Cardiac fibroblast (primary cell): ENCODE measurements at regions not wholly inside any gene's neighbourhood (a gene's known extent, or its start where the extent isn't known, plus 50 kb on each side); places are given as distances from the start of the nearest gene placed in this dataset.
"Not testable (repeated sequence)": the region's sequence is repeated elsewhere in the genome, so short reads cannot be mapped to it uniquely, and the experiment has no call there.

Experiments used
- DNase-seq, 2 donors: peaks; one replicate each; pipeline versions ENCODE4 v3.0.0 to v3.0.0-alpha.2; 2010; ENCODE audit warnings: low read depth in 2 of 2
- H3K4me3 ChIP-seq, 2 donors: replicated peaks in 1 of 2; 1 replicate in 1 of 2; 2 replicates in 1 of 2; pipeline ENCODE4 v1.5.1; 2011; ENCODE audit warnings: low read depth in 2 of 2, low read length in 2 of 2, mild to moderate bottlenecking in 2 of 2, moderate library complexity in 1 of 2
- TF ChIP-seq, protein P1 (sequence below): IDR thresholded peaks from one replicate; pipeline ENCODE4 v1.5.1; 2011; ENCODE audit warnings: low read depth, mild to moderate bottlenecking, low read length, inconsistent platforms

DNA sequence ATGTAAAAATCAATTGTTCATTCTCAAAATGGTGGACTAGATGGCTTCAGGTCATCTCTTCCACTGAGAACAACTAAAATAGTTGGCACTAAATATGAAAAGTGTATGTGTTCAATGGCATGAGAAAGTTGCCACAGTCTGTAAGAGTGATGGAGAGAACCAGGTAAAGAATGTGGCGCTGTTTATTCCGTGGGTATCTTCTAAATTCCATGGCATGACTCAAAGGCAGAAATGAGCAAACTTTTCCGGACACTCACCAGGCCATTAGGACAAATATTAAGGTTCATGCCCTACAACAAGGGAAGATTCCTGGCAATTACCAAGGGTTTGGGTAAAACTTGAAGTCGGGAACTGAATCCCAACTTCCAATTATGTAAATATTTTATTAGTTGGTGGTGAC is 825.4 kb upstream of the CDH6 start:
- DNase-seq = no peak
- H3K4me3 ChIP-seq = no peak overlapping the region
- TF ChIP-seq, protein P1, sequence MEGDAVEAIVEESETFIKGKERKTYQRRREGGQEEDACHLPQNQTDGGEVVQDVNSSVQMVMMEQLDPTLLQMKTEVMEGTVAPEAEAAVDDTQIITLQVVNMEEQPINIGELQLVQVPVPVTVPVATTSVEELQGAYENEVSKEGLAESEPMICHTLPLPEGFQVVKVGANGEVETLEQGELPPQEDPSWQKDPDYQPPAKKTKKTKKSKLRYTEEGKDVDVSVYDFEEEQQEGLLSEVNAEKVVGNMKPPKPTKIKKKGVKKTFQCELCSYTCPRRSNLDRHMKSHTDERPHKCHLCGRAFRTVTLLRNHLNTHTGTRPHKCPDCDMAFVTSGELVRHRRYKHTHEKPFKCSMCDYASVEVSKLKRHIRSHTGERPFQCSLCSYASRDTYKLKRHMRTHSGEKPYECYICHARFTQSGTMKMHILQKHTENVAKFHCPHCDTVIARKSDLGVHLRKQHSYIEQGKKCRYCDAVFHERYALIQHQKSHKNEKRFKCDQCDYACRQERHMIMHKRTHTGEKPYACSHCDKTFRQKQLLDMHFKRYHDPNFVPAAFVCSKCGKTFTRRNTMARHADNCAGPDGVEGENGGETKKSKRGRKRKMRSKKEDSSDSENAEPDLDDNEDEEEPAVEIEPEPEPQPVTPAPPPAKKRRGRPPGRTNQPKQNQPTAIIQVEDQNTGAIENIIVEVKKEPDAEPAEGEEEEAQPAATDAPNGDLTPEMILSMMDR = no peak

DNA sequence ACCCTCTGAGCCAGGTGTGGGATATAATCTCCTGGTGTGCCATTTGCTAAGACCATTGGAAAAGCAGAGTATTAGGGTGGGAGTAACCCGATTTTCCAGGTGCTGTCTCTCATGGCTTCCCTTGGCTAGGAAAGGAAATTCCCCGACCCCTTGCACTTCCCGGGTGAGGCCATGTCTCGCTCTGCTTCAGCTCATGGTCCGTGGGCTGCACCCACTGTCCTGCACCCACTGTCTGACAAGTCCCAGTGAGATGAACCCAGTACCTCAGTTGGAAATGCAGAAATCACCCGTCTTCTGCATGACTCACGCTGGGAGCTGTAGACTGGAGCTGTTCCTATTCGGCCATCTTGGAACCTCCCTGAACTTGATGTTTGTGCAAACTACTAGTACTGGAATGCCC is 828.5 kb upstream of the CDH6 start:
- not testable (repeated sequence) for H3K4me3 ChIP-seq, DNase-seq

DNA sequence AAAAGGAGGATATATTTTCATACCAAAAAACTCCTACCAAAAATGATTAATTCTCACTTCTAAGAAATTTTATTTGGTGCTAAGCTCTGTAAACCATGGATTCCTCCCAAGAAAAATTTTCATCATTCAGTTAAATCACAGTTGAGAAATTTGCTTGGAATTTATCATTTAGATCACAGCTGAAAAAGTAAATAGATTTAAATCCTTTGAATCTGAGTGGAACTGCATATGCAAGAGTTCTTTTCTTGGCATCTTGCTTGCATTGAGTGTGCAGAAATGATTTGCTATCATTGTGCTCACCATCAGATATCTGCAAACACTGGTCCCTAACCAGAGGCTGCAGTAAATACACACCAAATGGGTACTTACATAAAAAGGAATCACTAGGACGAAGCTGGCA is 836.1 kb upstream of the CDH6 start:
- TF ChIP-seq, protein P1 = no peak
- no peak overlapping the region for H3K4me3 ChIP-seq
- DNase-seq = no peak

DNA sequence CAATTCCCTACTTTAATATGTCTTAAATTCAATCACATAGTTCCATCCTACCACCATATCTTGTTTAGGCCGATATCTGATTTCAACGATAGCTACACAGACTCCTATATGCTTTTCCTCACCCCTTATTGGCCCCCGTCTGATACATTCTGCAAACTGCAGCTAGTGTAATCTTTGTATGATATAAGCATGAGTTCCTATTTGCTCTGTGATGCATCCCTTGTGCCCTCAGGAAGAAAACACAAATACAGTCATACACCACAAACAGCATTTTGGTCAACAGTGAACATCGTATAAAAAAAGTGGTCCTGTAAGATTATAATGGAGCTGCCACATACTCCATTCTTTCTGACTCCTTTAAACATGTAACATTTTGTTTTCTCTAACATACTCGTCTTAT is 837.8 kb upstream of the CDH6 start:
- TF ChIP-seq, protein P1 = no peak
- H3K4me3 ChIP-seq = no peak overlapping the region
- no peak for DNase-seq

DNA sequence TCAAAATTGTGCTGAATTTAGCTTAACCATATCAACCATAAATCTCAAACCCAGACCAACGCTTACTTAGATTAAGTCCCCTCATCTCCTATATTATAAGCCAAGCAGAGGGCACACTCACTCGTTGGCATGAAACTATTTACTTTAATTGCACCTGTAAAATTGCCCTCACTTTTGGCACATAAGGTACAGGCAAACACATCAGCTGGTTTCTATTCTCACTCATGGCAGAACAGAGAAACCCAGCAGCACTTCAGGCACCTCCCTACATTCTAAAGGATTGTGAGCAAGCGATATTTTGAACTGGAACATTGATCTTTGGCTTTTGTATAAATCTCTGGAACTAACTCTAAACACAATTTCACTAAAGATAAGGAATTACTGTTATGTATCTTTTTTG is 845.6 kb upstream of the CDH6 start:
- no peak for DNase-seq
- TF ChIP-seq, protein P1 = no peak
- H3K4me3 ChIP-seq = no peak overlapping the region

DNA sequence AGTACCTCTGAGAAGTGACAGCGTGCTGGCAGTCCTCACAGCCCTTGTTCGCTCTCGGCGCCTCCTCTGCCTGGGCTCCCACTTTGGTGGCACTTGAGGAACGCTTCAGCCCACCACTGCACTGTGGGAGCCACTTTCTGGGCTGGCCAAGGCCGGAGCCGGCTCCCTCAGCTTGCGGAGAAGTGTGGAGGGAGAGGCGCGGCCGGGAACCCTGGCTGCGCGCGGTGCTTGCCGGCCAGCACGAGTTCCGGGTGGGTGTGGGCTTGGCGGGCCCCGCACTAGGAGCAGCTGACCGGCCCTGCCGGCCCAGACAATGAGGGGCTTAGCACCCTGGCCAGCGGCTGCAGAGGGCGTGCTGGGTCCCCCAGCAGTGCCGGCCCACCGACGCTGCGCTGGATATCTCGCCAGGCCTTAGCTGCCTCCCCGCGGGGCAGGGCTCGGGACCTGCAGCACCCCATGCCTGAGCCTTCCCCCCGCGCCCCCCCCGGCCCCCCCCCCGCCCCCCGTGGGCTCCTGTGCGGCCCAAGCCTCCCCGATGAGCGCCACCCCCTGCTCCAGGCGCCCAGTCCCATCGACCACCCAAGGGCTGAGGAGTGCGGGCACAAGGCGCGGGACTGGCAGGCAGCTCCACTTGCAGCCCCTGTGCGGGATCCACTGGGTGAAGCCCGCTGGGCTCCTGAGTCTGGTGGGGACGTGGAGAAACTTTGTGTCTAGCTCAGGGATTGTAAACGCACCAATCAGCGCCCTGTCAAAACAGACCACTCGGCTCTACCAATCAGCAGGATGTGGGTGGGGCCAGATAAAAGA is 847.7 kb upstream of the CDH6 start:
- not testable (repeated sequence) for H3K4me3 ChIP-seq, DNase-seq

DNA sequence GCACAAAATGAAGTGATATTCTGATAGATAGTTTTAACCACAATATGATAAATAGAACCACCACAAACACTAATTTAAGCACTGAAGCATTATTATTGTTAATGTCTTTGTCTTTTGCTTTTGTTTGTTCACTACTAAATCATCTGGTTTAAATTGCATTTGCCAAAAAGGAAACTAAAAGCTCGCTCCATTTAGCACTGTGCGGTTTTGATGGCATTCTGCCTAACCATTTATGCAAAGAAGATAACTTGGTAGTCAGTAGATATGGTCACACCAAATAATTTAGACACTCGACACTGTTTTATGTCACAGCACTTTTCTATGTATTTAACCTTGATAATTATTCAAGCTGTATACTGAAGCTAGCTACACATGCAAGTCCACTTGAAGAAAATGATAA is 849.8 kb upstream of the CDH6 start:
- TF ChIP-seq, protein P1 = no peak
- no peak for DNase-seq
- H3K4me3 ChIP-seq = no peak overlapping the region

DNA sequence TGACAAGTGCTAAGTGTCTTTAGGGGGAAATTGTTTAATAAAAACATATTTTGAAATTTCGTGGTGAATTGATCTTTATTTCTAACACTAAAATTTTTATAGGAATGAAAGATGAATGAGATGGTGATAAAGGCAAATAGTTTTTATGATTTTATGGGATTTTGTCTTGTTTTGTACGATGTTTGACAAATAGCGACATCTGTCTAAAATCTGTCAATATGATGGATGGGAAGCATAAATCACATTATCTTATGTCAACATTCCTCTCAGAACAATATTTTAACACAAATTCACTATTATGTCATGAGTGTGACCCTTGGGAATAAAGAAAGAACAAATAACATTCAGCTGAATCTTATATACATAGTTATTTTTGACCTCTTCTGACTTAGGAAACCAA is 852.0 kb upstream of the CDH6 start:
- TF ChIP-seq, protein P1 = no peak
- no peak overlapping the region for H3K4me3 ChIP-seq
- DNase-seq = peak in 1 of 2 donors; percentile 1
